Smooth muscle cell of the brain vasculature (primary cell): ENCODE measurements at regions not wholly inside any gene's neighbourhood (a gene's known extent, or its start where the extent isn't known, plus 50 kb on each side); places are given as distances from the start of the nearest gene placed in this dataset.

Source experiments
- DNase-seq: peaks from one replicate; pipeline ENCODE4 v3.0.0-alpha.2; 2012; ENCODE audit warnings: low read depth, low spot score

DNA sequence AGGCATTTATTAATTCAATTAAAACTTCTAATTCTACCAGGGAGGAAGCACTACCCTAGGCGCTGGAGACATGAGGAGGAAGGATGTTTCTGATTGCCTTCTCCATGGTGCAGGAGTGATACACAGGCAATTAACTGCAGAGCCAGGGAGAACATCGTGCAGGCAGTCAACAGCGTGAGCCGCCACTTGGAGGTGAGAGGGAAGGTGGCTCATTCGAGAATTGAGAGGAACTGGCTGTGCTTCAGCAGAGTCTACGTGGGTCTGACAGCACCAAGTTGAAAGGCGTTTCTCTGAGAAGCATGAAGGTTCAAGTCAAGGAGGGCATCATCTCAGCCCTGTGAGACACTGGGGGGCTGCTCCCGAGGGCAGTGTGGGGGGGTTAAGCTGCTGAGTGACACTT is 388.7 kb upstream of the MYT1L start:
- DNase-seq = no peak

DNA sequence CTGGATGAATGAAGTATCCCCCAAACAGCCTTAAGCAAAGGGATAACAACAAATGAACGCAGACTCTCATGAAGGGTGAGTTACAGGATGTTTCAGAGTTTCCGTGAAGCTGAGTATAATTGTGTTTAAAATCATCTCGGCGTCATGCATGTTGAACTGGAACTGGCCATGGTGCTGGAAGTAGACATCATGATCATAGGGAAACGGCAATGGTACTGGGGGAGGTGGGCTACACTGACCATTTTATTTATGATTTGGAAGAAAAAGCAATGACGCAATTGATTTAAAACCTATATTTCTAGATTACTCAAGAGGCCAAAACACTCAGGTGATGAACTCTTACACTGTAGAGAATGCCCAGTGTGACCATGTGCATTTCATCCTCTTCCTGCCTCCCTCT is 387.9 kb upstream of the MYT1L start:
- no peak for DNase-seq

DNA sequence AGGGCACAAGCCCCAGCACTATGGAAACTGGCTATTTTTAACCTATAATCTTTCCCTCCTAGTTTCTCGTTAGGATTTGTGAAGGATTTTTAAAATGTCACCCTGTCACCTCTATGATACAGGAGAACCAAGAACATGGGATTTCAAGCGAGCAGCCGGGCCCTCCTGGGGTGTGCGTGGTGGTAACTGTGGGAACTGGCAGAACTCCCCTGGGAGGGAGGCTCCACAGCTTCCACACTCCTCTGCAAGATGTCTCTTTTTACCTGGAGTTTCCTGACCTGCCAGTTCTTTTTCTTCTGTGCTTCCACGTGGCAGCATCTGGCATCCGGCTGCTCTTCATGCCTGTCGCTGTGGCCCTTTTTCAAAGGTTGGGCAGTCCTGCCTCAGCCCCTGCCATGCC is 386.3 kb upstream of the MYT1L start:
- DNase-seq = no peak

DNA sequence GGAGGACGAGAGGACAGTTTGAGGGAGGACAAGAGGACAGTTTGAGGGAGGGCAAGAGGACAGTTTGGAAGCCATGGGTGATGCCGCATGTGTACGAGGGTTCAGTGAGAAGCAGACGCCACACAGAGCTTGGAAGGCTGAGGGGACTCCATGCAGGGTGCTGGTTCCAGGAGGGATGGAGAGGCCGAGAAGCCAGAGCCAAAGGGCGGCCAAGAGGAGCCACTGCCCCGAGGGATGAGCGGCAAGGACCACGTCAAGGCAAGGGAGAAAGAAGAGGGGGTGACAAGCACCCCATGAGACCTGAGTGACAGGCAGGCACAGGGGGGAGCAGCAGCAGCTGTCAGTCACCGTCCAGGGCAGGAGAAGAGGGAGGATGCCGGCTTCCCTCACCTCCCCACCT is 385.7 kb upstream of the MYT1L start:
- no peak for DNase-seq

DNA sequence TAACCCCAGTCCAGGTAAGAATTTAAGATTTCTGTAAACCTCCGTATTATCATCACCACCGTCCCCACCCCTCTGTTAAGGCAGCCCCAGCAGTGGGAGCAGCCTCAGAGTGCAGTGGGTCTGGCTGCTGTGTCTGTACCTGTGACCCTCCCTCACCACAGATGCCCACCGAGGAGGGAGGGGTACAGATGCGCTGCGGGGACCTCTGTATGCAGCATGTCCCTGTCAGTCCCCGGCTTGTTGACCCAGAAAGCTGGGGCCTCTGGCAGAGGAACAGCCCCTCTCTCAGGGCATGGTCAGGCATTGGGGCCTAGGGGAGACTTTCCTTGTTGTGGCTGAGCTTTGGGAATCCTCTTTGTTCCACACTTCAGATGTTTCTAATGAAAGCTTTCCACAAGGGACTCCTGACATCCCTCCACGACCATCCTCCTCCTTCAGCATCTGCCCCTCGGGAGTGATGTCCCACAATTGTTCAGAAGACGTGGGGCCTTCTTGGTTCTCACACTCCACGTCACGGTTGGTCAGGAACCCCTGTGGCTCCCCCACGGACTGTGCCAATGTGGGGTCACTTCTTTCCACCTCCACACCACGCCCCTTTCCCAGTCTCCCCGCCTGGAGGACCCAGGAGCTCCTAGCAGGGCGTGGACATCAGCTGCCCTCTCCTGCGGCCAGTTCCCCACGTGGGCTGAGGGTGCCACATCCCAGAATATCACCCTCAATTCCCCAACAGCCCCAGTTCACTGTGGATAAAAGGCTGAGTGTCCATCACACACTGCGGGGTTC is 384.2 kb upstream of the MYT1L start:
- no peak for DNase-seq

DNA sequence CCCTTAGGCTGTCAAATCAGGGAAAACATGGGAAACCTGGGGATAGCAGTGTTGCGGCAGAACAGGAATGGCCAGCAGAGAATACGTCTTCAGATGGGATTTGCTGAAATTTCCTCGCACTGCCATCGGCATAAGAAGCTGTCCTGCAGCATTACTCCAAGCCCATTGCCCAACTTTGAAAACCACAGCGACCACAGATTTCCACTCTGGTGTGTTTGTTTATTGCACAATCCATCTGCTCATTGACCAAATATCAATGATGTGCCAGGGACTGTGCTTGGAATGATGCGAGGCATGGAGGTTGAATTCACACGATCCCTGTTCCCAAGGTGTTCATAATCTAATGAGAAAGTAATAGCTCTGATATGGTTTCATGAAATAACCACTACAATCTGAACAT is 383.3 kb upstream of the MYT1L start:
- no peak for DNase-seq

DNA sequence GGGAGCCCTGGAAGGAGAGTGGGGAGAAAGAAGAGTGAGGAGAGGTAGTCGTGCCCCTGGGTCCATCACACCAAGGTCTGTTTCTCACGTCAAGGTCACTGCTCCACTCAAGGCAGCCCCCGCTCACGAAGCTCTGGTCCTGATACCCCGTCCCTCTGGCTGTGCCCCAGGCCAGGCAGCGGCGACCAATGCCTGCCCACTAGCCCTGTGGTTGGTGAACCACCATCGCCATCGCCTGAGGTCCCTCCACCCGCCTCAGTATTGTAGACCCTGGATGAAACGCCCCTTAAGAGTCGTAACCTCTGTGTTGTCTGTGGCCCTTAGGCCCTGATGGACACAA is 378.3 kb upstream of the MYT1L start:
- no peak for DNase-seq

DNA sequence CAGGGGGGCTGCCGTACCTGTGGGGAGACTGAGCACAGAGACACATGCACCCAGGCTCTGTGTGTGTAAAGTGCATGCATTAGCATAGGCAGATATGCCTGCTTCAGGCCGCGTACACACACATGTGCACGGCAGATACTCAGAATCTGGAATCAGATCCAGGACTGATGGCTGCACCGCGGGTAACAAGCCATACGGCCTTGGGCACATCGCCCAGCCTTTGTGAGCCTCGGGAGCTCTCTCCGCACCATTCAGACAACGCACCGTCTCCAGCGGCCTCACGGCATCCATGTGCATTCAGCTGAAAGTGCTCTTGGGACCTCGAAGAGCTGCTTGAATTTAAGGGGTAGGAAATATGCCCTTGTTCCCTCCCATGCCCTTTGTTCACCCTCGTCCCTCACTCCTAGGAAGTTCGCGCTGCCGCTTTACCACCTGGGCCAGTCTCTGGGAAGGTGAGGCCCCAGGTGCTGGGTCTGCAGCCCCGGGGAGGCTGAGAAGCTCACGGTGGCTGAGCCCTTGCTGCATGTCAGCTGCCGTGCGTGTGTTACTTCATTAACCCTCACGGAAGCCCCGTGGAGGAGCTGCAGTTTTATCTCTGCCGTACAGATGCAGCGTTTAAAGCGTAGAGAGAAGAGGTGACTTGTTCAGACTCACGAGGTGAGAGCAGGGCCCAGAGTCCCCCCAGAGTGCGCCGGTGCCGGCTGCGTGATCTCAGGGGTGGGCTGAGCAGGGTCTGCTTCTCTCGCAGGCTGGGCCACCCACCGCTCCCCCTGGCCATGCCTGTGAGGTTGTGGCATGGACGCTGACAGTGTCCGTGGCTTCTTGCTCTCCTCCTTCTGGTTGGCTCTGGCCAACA is 377.7 kb upstream of the MYT1L start:
- no peak for DNase-seq

DNA sequence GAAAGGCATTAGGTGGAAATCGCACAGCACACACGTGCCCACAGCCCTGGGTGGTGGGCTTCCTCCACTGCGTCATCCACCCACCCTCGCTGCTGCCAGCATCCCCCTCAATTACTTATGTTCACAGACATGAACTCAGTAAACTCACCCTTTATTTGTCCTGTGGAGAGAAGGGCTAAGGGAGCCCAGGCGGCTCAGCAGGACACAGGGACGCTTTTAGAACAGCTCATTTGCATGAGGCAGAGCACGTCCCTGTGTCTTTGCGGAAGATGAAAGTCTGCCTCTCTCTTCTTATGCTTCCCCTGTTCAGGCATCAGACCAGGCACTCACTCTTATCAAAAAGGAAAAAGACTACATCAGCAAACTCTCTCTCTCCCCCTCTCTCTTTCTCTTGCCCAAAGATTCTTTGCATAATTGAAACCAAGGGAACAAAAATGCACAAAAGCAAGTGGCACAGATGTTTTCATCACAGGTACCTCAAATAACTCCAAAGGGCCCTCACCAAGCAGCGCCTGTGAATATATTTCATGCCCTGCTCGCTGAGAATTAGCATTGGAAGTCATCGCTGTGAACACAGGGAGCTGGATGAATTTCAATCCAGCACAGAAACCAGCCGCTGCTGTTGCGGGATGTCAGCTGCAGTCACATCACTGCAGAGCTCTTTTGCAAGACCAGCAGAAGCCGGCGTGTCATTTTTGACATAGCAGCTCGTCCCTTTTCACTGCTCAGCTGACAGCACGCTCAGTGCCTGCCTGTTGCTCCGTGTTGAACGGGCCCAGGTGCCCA is 376.3 kb upstream of the MYT1L start:
- DNase-seq = no peak

DNA sequence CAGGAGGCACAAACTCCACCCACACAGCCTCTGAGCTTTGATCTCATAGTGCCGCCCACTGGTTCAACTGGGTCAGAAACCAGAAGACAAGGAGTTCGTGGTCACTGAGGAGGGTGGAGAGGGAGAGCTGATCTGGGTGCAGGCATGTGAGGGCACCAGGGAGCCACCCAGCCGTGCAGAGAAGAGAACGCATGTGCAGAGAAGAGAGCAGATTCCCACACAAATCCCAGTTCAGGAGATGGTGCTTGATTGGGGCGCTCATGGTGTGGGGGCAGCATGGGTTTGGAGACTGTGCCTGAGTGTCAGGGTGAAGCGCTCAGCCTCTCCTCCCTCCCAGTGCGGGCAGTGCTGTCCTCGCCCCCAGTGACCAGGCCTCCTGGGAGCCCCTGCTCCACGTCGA is 375.2 kb upstream of the MYT1L start:
- no peak for DNase-seq

DNA sequence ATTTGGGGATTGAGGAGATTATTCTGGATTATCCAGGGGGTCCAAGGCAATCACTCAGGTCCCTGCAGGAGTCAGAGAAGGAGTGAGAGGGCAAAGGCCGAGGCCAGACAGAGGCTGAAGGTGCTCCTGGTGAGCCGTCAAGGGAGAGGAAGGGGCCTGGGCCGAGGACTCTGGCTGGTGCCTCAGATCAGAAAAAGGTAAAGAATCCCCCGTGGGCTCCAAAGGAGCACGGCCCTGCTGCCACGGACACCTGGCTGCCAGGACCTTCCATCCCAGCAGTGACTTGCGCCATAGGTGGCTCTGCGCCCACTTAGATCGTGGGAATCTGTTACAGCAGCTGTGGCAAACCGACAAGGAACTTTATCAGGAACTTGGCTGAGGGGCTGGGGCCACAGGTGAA is 374.8 kb upstream of the MYT1L start:
- no peak for DNase-seq

DNA sequence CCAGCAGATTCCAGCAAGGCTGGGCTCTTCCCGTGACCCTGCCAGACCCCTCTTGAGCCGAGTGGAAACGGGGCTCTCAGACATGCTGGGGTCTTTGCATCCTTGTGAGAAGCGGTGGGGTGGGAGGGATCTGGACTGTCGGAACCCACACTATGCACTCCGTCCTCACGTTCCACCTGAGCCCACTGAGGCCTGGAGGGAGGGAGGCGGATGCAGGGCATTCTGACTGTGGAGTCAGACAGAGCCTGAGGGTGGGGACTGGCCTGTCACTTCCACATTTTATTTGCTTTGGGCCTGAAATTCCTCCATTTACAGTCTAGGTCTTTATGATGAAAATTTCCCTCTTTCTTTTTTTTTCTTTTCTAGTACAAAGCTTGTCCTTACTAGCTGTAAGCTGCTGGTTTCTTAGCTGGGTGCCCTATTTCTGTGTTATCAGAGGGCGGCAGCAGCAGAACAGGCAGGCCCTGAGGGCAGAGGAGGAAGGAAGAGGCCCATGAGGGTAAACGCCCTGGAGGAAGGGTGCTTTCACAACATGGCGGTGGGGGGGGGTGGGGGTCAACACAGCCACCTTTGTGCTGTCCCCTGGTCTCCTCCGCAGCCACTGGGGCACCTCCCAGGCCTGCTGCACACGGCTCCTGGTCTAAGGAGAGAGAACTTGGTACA is 373.5 kb upstream of the MYT1L start:
- DNase-seq = no peak

DNA sequence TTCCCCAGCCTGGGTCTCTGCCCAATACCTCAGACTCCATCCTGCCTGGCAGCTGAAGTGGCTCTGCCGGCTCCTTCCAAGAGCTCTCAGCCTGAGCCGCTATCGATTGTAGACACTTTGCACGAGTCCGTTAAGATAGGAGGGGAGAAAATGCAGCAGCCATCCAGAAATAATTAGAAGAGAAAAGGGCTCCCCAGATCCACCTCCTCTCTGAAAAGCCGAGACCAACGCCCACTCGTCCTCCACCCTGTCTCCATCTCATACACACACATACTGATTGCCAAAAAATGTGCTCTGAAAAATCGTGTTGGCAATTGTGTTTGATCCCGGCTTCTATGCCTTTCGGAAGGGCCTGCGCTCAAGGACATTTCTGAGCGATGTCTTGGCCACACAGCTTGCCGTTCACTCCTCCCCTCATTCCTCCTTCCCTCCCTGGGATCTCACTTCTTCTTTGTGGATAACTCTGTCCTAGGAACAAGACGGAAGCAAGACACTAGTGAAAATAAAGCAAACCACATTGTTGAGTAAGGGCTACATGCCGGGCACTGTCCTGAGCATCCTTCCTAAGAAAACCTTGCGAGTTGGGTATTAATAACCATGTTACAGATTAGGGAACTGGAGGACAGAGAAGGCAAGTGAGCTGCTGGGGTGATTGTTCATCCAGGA is 372.8 kb upstream of the MYT1L start:
- DNase-seq = no peak

DNA sequence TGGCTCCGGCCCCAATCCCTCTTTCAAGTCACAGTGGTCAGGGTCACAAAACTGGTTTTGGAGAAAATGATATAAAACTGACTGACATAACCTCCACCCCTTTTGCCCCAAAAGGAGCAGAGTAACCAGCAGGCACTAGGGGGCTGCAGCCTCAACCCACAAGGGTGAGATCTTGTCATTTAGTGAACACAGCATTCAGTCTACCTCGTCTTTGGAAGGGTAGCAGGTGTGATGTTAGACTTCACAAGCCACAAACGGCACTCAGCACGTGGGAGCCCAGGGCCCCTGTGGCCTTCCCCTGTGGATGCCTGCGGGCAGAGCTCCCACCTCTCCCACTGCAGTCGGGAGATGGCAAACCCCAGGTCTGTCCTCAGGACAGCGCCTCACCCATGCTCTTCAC is 372.1 kb upstream of the MYT1L start:
- no peak for DNase-seq

DNA sequence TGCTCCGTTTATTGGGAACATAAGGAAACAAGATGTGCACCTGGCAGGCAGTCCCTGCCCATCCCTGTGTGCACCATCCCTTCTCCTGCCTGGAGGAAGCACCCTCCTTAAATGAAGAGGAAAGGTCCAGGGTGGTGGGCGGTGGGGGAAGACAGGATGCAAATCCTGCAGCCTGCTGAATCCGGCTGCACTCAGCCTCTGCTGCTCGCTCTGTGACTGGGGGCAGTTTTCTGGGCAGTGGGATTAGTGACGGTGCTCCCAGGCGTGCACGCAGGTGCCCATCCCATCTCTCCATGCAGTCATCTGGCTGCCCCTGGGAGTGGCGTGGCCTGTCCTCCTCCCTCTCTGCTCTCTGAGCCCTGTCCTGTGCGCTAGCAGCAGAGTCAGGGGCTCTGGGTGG is 371.3 kb upstream of the MYT1L start:
- no peak for DNase-seq

DNA sequence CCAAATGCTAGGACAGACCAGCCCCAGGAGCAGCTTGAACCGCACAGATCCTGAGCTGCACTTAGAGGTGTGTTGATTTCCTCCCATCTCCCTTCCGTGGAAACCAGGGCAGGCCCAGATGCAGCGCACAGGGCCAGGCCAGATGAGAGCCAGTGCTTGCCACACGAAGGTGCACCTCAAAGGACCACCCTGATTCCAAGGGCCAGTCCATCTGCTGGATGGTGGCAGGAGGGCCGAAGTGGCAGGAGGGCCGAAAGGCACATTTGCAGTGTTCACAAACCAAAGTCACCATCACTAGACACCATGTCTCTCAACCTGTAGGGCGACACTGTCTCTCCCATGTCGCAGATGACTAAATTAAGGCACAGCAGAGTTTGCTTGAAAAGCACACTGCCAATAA is 370.7 kb upstream of the MYT1L start:
- no peak for DNase-seq

DNA sequence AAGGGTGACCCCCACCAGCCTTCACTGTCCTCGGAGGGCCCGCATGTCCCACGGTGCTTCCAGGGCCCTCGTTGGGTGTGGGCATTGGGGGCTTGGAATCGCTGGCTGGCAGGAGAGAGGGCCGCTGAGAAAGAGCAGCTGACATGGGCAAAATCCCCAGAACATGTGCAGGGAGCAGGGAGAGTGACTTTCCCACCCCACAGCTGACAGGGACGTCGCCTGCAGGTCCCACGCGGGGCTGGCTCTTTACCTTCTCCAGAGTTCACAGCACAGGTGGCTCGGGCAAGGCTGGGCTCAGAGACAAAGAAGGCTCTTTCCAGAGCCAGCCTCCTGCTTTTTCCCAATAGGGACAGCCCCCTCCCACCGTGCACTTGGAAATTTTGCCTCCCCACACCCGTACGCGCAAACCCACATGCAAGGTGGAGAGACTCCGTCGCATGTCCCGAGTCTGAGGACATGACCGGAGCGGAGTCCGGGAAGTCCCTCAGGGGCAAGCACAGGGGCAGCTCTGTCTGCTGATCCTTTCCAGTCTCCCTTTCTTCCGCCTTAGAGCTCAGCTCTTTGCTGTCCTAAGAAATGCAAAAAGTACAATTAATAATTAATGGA is 370.2 kb upstream of the MYT1L start:
- DNase-seq = no peak

DNA sequence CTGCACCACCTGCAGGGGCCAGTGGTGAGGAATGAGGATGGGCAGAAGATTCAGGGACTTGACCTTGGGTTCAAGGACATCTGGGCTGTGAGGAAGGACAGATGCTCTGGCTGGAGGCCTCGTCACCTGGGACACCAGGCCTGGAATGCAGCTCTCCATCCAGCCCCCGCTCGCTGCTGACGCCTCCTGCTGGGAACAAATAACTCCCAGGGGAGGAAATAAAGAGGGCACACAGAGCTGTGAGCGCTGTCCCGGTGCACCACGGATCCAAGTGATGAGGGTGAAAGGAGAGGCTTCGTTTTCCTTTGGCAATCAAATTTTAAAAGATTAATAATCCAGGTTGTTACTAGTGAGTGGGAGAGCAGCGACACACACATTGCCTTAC is 368.0 kb upstream of the MYT1L start:
- DNase-seq = no peak

DNA sequence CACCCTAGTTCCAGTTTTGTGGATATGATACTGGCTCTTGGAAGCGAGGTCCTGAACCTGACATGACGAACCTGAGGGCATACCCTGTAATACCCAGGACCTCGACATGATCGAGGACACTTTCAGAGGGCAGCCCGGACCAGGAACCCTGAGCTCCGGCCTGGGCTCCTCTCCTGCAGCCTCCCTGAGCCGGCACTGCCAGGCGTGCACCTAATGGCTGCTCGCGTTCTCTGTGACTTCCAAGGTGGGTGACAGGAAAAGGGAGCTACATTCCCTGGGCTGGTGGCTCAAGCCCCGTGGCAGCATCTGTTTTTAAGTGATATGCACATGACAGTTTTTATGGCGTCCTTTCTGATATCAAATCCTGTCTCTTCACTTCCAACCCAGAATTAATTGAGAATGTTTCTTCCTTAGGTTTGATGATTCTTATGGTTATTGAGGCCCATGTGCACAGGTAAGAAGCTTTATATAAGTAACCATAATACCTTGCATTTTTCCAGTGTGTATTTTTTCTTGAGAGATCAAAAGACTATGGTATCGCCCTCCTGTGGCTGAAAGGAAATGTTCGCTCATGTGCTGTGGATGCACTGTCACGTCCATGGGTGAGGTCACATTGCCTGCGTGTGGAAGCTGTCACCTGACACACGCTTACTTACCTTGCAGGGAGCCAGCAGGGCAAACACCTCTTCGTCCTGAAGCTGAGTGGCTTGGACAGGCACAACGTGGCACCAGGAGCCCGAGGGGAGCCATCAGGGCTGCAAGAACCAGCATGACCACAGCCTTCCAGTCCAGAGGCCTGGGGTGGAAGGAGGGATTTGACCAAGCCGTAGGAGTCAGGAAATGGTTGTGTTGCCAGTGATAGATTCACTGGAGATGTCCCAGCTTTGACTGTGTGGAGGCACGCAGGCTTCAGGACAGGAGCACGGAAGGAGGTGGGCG is 367.4 kb upstream of the MYT1L start:
- DNase-seq = no peak
